BLaER1 treated with 17β-estradiol and CSF1 and Interleukin-3, amounts not matched to agents 10 nM and 100 nM (cell line): ENCODE measurements at regions not wholly inside any gene's neighbourhood (a gene's known extent, or its start where the extent isn't known, plus 50 kb on each side); places are given as distances from the start of the nearest gene placed in this dataset.
A peak's percentile ranks its signal among the peaks of the same experiment; 100 is the strongest.

ENCODE experiments used
- H3K27ac ChIP-seq, 11 experiments: shearing (Covaris generic); formaldehyde crosslinking; 2 replicates each; pipeline ENCODE4 v1.8.1; 2022
- H3K27me3 ChIP-seq, 11 experiments: shearing (Covaris generic); formaldehyde crosslinking; 2 replicates each; pipeline ENCODE4 v1.8.1; 2022
- H3K36me3 ChIP-seq, 11 experiments: shearing (Covaris generic); formaldehyde crosslinking; 2 replicates each; pipeline ENCODE4 v1.8.1; 2022
- H3K4me1 ChIP-seq, 10 experiments: shearing (Covaris generic); formaldehyde crosslinking; 2 replicates each; pipeline ENCODE4 v1.8.1; 2022
- H3K4me2 ChIP-seq, 11 experiments: shearing (Covaris generic); formaldehyde crosslinking; 2 replicates each; pipeline ENCODE4 v1.8.1; 2022
- H3K4me3 ChIP-seq, 10 experiments: shearing (Covaris generic); formaldehyde crosslinking; 2 replicates each; pipeline ENCODE4 v1.8.1; 2022
- H3K9ac ChIP-seq, 11 experiments: shearing (Covaris generic); formaldehyde crosslinking; 2 replicates each; pipeline ENCODE4 v1.8.1; 2022
- H3K9me3 ChIP-seq, 11 experiments: shearing (Covaris generic); formaldehyde crosslinking; replicated peaks in 1 of 11; 2 replicates each; pipeline ENCODE4 v1.8.1; 2022
- H4K20me1 ChIP-seq, 11 experiments: shearing (Covaris generic); formaldehyde crosslinking; 2 replicates each; pipeline ENCODE4 v1.8.1; 2022
- Cebpa-rat ChIP-seq, 11 experiments: shearing (Covaris generic); IDR thresholded peaks; 2 replicates each; pipeline ENCODE4 v1.8.1; 2022

DNA sequence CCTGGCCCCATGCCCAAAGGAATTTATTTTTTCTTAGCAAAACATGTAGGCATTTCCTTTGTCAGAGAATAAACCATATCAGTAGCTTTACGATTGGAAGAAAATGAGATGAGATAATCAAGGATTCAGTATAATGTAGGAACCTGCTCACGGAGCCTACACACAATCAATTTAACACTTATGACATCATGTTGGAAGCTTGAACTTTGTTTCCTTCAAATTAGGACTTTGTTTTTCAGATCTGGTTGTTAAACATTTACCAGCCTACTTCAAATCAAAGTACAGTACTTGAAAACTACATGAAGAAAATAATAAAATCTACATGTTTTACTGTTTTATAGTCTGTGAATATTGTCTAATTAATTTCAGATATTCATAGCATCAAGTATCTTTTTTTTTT lies 639.0 kb upstream of the ATXN8OS start:
- Histone ChIP-seq H4K20me1 (no peaks in the 10 kb centered on the region), H3K4me1 (no peaks in the 10 kb centered on the region), H3K27ac (no peak overlapping the region), H3K9ac (no peak overlapping the region), H3K9me3 (no peaks in the 10 kb centered on the region), H3K36me3 (no peaks in the 10 kb centered on the region), H3K4me2 (no peak overlapping the region), H3K4me3 (no peak overlapping the region), H3K27me3 (no peaks in the 10 kb centered on the region)
- TF ChIP-seq Cebpa-rat (IDR thresholded peaks at IDR 0.05), result no peak

DNA sequence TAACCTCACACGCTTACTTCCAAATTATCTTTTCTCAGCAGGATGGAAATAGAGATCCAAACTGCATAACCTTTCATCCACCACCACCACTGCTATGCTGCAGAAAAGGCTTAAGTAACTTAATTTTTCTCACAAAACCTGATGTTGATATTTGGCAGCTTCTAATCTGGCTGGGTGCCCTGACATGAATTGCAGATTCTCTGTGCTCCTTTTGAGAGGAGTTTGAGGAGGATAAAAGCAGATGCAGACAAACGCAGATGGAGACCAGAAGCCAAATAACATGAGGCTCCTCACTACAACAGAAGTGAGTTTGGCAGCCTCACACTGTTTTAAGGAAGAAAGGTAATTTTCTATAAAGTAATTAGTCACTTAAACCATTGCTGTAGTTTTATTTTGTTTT lies 646.2 kb upstream of the ATXN8OS start:
- Histone ChIP-seq H4K20me1 (no peaks in the 10 kb centered on the region), H3K27ac (no peak overlapping the region), H3K4me1 (no peaks in the 10 kb centered on the region), H3K9me3 (no peaks in the 10 kb centered on the region), H3K4me3 (no peak overlapping the region), H3K27me3 (no peaks in the 10 kb centered on the region), H3K9ac (no peak overlapping the region), H3K4me2 (no peak overlapping the region), H3K36me3 (no peaks in the 10 kb centered on the region)
- TF ChIP-seq Cebpa-rat (IDR thresholded peaks at IDR 0.05), result no peak

DNA sequence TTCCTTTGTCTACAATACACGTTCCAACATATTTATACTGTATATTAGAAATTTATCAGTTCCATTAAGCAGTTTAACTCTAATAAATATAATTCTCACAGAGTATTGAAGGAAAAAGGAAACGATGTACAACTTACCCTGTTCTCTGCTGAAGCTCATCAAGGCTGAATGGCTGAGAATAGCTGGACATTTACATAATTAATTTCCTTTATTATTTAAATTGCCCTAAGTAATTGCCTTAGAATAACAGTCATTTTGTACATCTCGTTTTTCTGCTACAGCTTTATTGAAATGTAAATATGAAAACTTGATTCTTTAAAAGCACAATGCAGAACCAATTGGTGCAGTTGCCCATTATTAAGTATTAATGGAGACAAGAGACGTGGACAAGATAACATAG lies 648.3 kb upstream of the ATXN8OS start:
- no peaks in the 10 kb centered on the region for H3K27me3 ChIP-seq

DNA sequence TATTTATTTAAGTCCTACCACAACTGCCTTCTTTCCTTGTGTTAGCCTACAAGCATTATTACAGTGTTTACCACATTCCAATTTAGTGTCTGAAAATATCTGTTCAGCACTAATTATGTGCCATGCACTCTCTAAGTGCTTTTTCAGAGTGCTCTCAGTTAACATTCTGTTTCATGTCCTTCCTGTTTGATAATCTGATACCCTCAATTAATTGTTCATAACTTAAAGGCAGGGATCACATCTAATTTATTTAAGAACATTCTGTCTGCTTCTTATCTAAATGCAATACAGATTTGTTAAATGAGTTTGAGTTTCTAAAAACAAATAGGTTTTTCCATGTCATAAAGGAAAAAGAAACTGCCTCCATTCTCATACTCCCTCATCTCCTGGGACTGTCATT lies 649.6 kb upstream of the ATXN8OS start:
- no peak overlapping the region for H3K27ac ChIP-seq
- no peak overlapping the region for H3K9ac ChIP-seq
- H3K36me3 ChIP-seq, result no peaks in the 10 kb centered on the region
- no peaks in the 10 kb centered on the region for H3K27me3 ChIP-seq
- H3K4me1 ChIP-seq, result no peaks in the 10 kb centered on the region
- H4K20me1 ChIP-seq, result no peaks in the 10 kb centered on the region
- no peak overlapping the region for H3K4me3 ChIP-seq
- TF ChIP-seq Cebpa-rat (IDR thresholded peaks at IDR 0.05), result no peak
- H3K4me2 ChIP-seq, result no peak overlapping the region
- no peaks in the 10 kb centered on the region for H3K9me3 ChIP-seq

More for the DNA sequence above, 648.3 kb upstream of the ATXN8OS start:
- Histone ChIP-seq H3K4me2 (no peak overlapping the region), H3K9ac (no peak overlapping the region), H3K4me3 (no peak overlapping the region), H3K4me1 (no peaks in the 10 kb centered on the region), H3K27ac (no peak overlapping the region), H3K36me3 (no peaks in the 10 kb centered on the region), H3K9me3 (no peaks in the 10 kb centered on the region), H4K20me1 (no peaks in the 10 kb centered on the region)
- no peak for TF ChIP-seq Cebpa-rat (IDR thresholded peaks at IDR 0.05)

DNA sequence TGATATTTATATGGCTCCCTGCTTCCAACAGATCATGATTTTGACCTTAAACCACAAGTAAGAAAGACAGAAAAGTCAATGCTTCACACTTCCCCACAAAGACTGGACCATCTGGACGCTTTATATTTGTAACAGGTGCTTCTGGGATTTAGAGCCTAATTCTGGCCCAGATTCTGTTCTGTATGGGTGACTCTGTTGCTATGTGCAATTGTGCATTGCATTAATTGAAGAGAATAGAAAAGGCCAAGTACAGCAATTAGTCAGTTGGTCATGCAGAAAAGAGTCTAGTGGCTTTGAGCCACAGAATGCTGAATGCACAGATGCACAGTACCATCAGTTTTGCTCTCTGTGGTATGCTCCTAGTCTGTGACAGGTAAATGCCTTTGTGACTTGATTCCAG lies 657.4 kb upstream of the ATXN8OS start:
- TF ChIP-seq Cebpa-rat (IDR thresholded peaks at IDR 0.05), result no peak

DNA sequence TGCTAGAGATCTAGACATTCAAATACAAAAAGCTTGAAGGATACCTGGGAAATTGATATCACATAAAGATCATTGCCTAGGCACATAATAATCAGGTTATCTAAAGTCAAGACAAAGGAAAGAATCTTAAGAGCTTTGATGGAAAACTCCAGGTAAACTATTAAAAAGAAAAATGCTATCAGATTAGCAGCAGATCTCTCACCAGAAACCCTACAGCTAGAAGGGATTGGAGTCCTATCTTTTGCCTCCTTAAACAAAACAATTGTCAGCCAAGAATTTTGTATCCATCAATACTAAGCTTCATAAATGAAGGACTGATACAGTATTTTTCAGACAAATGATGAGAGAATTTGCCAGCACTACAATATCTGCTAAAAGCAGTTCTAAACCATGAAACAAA lies 682.4 kb upstream of the ATXN8OS start:
- Histone ChIP-seq H3K4me3 (no peak overlapping the region), H3K27ac (no peak overlapping the region), H3K4me1 (peaks cover 0 to 14% (median 10%) of the 10 kb centered on the region in 10 experiments; a peak in 17 of 20 replicates), H3K9me3 (peaks cover 27 to 44% (median 36%) of the 10 kb centered on the region in 11 experiments), H3K36me3 (no peaks in the 10 kb centered on the region), H3K4me2 (no peak overlapping the region), H3K27me3 (no peaks in the 10 kb centered on the region), H3K9ac (no peak overlapping the region), H4K20me1 (no peaks in the 10 kb centered on the region)
- TF ChIP-seq Cebpa-rat (IDR thresholded peaks at IDR 0.05), result no peak

More for the DNA sequence above, 657.4 kb upstream of the ATXN8OS start:
- Histone ChIP-seq H3K4me3 (no peak overlapping the region), H3K4me1 (no peaks in the 10 kb centered on the region), H3K27ac (no peak overlapping the region), H3K9me3 (no peaks in the 10 kb centered on the region), H3K27me3 (no peaks in the 10 kb centered on the region), H3K9ac (no peak overlapping the region), H4K20me1 (no peaks in the 10 kb centered on the region), H3K4me2 (0 out of 22 replicates have a peak overlapping the region, but pooled peaks of 1 of the 11 experiments have one; percentile 7), H3K36me3 (no peaks in the 10 kb centered on the region)

DNA sequence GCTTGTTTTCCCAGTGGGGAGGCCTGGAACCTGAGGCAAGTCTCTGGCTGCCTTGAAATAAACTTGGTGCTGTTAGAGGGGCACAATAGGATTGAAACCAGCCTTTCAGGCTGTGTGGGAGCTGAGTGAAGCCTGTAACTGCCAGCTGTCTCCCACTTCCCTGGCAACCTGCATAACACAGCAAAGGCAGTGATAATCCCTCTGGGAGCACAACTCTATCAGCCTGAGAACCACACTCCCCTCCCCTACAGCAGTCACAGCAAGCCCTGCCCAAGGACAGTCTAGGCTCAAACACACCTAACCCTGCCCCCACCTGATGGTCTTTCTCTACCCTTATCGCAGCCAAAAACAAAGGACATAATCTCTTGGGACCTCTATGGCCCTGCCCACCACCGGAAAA lies 683.8 kb upstream of the ATXN8OS start:
- no peaks in the 10 kb centered on the region for H3K27me3 ChIP-seq
- no peaks in the 10 kb centered on the region for H3K36me3 ChIP-seq
- H3K9me3 ChIP-seq, result peaks cover 34 to 52% (median 43%) of the 10 kb centered on the region in 11 experiments
- H3K4me1 ChIP-seq, result peaks cover 0 to 14% (median 10%) of the 10 kb centered on the region in 10 experiments; a peak in 17 of 20 replicates
- no peak overlapping the region for H3K9ac ChIP-seq
- no peaks in the 10 kb centered on the region for H4K20me1 ChIP-seq
- no peak overlapping the region for H3K4me3 ChIP-seq
- no peak for TF ChIP-seq Cebpa-rat (IDR thresholded peaks at IDR 0.05)
- peak overlapping the region in 9 of 11 experiments; percentile 13 to 56 (median 44); a peak in 15 of 22 replicates for H3K4me2 ChIP-seq
- peak overlapping the region in 1 of 11 experiments; percentile 18; a peak in 1 of 22 replicates for H3K27ac ChIP-seq

DNA sequence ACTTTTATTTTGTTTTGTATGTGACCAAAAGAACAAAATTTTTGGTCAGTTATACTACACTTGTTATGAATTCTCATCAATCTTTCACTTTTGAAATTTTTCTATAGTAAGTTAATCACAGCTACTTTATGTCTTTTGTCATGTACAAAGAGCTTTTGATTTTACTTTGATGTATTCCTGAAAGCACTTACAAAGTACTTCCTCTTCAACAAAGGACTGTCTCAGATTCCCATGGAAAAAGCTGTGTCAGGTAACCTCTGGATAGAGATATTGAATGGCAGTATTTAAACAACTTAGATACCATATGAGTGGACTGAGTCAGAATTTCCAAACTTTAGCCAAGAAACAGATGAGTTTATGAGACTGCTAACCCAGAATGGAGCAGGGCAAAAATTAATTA lies 689.3 kb upstream of the ATXN8OS start:
- Histone ChIP-seq H3K9me3 (peaks cover 15 to 20% (median 16%) of the 10 kb centered on the region in 11 experiments), H3K4me2 (no peak overlapping the region), H3K27ac (no peak overlapping the region), H3K9ac (no peak overlapping the region), H3K27me3 (no peaks in the 10 kb centered on the region), H3K4me1 (peaks cover 0 to 5% (median 3%) of the 10 kb centered on the region in 10 experiments; a peak in 15 of 20 replicates), H3K36me3 (no peaks in the 10 kb centered on the region), H4K20me1 (no peaks in the 10 kb centered on the region), H3K4me3 (no peak overlapping the region)
- TF ChIP-seq Cebpa-rat (IDR thresholded peaks at IDR 0.05), result no peak

DNA sequence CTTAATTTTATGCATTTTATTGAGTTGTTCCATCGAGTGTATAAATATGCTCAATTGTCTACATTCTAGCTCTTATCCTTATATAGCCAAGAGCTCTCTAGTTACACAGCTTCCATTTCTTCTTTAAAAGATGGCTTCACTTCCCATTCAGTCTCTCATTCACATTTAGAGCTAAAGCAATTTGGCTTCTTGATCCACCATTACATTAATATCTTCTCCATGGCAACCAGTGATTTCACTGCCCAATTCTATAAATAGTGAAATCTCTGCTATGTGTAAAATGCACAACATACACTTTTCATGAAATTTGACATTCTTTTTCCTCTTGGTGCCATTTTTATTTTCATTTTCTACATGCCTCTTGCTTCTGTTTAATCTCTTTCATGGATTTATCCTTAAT lies 696.9 kb upstream of the ATXN8OS start:
- Histone ChIP-seq H3K4me2 (no peak overlapping the region), H3K27me3 (no peaks in the 10 kb centered on the region), H3K4me3 (no peak overlapping the region), H3K27ac (no peak overlapping the region), H3K36me3 (no peaks in the 10 kb centered on the region), H3K9me3 (peaks cover 6 to 16% (median 11%) of the 10 kb centered on the region in 11 experiments; a peak in 15 of 22 replicates), H3K9ac (no peak overlapping the region), H3K4me1 (no peaks in the 10 kb centered on the region), H4K20me1 (no peaks in the 10 kb centered on the region)
- no peak for TF ChIP-seq Cebpa-rat (IDR thresholded peaks at IDR 0.05)

DNA sequence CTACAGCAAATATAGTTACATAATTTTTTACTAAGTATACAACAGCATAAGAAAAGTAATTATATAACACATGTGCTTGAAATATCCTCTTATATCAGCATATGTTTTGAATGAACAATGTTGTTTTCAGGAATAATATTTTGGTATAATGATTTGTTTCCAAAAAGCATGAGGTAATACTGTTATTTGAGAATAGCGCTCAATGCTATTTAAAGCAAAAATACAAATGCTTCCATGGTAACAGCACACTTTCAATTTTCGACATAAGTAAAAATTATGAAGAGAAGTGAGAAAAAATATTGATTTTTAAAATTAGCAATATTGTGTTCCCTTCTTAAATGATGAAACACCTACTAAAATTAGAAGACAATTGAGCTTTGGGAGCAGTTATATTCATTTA lies 715.9 kb upstream of the ATXN8OS start:
- Histone ChIP-seq H4K20me1 (no peaks in the 10 kb centered on the region), H3K4me2 (no peak overlapping the region), H3K4me1 (peaks cover 14 to 54% (median 21%) of the 10 kb centered on the region in 10 experiments), H3K27ac (no peak overlapping the region), H3K27me3 (no peaks in the 10 kb centered on the region), H3K9me3 (peaks cover 0 to 2% (median 0%) of the 10 kb centered on the region in 11 experiments; a peak in 1 of 22 replicates), H3K4me3 (no peak overlapping the region), H3K9ac (no peak overlapping the region), H3K36me3 (no peaks in the 10 kb centered on the region)
- TF ChIP-seq Cebpa-rat (IDR thresholded peaks at IDR 0.05), result no peak
